HepG2 (cell line): ENCODE measurements at regions not wholly inside any gene's neighbourhood (a gene's known extent, or its start where the extent isn't known, plus 50 kb on each side); places are given as distances from the start of the nearest gene placed in this dataset.

Experiments used
- ATM ChIP-seq: fragments of 450-650 bp; IDR thresholded peaks from 2 replicates; pipeline ENCODE4 v1.7.1; 2017; ENCODE audit warnings: mild to moderate bottlenecking, borderline replicate concordance
- BORCS8-MEF2B ChIP-seq: sonication (generic); formaldehyde crosslinking; IDR thresholded peaks from 2 replicates; pipeline ENCODE4 v1.8.0; 2022; ENCODE audit warnings: mild to moderate bottlenecking, missing genetic modification reagents
- ERF ChIP-seq: IDR thresholded peaks from 2 replicates; pipeline ENCODE4 v1.6.1; 2018; ENCODE audit warnings: missing biosample characterization, missing genetic modification reagents
- ESRRA ChIP-seq: sonication (generic); formaldehyde crosslinking; IDR thresholded peaks from 2 replicates; pipeline ENCODE4 v1.5.1; 2020; ENCODE audit warnings: mild to moderate bottlenecking, low read depth, missing genetic modification reagents
- GLI4 ChIP-seq: sonication (generic); formaldehyde crosslinking; IDR thresholded peaks from 2 replicates; pipeline ENCODE4 v1.5.1; 2020; ENCODE audit warnings: missing genetic modification reagents, mild to moderate bottlenecking, moderate library complexity, borderline replicate concordance
- HMG20A ChIP-seq: IDR thresholded peaks from 2 replicates; pipeline ENCODE4 v1.6.1; 2016; ENCODE audit warnings: borderline replicate concordance
- MIER3 ChIP-seq: IDR thresholded peaks from 2 replicates; pipeline ENCODE4 v1.6.1; 2016; ENCODE audit warnings: missing compliant biosample characterization, borderline replicate concordance
- MYPOP ChIP-seq: sonication (generic); formaldehyde crosslinking; IDR thresholded peaks from 2 replicates; pipeline ENCODE4 v1.8.1; 2023; ENCODE audit warnings: mild to moderate bottlenecking, moderate library complexity, missing genetic modification reagents
- PHF20 ChIP-seq: sonication (generic); formaldehyde crosslinking; IDR thresholded peaks from 2 replicates; pipeline ENCODE4 v1.5.0; 2020; ENCODE audit warnings: mild to moderate bottlenecking, missing genetic modification reagents
- PRPF4 ChIP-seq: fragments of 200-400 bp; formaldehyde crosslinking; IDR thresholded peaks from 2 replicates; pipeline ENCODE4 v1.6.1; 2016; ENCODE audit warnings: low read length, low read depth; ENCODE audit not compliant: poor library complexity, severe bottlenecking
- RARA ChIP-seq: IDR thresholded peaks from 2 replicates; pipeline ENCODE4 v1.6.1; 2016; ENCODE audit warnings: missing genetic modification reagents, missing compliant biosample characterization
- SMYD3 ChIP-seq: sonication (generic); formaldehyde crosslinking; IDR thresholded peaks from 2 replicates; pipeline ENCODE4 v1.8.1; 2023; ENCODE audit warnings: mild to moderate bottlenecking, missing genetic modification reagents
- TGIF2 ChIP-seq: IDR thresholded peaks from 2 replicates; pipeline ENCODE4 v1.6.1; 2016; ENCODE audit warnings: control low read depth, missing compliant biosample characterization
- TOE1 ChIP-seq: sonication (generic); formaldehyde crosslinking; IDR thresholded peaks from 2 replicates; pipeline ENCODE4 v1.4.0; 2020; ENCODE audit warnings: mild to moderate bottlenecking, missing genetic modification reagents
- ZNF292 ChIP-seq: sonication (generic); formaldehyde crosslinking; IDR thresholded peaks from 2 replicates; pipeline ENCODE4 v1.8.1; 2022; ENCODE audit warnings: mild to moderate bottlenecking, low read depth, missing genetic modification reagents, borderline replicate concordance
- ZNF430 ChIP-seq: sonication (generic); formaldehyde crosslinking; IDR thresholded peaks from 2 replicates; pipeline ENCODE4 v1.9.0; 2021; ENCODE audit warnings: mild to moderate bottlenecking, missing genetic modification reagents
- ZNF709 ChIP-seq: sonication (generic); formaldehyde crosslinking; IDR thresholded peaks from 2 replicates; pipeline ENCODE4 v1.5.0; 2020; ENCODE audit warnings: mild to moderate bottlenecking, missing genetic modification reagents
- ZSCAN5A ChIP-seq: sonication (generic); formaldehyde crosslinking; IDR thresholded peaks from 2 replicates; pipeline ENCODE4 v1.8.0; 2022; ENCODE audit warnings: mild to moderate bottlenecking, missing genetic modification reagents, borderline replicate concordance
- TF ChIP-seq, protein P1 (sequence below): IDR thresholded peaks from 2 replicates; pipeline ENCODE4 v1.4.0; 2020; ENCODE audit warnings: mild to moderate bottlenecking, missing genetic modification reagents
- TF ChIP-seq, protein P2 (sequence below): sonication (generic); formaldehyde crosslinking; IDR thresholded peaks from 2 replicates; pipeline ENCODE4 v1.4.0; 2020; ENCODE audit warnings: mild to moderate bottlenecking, missing genetic modification reagents
- TF ChIP-seq, protein P3 (sequence below), 2 experiments: sonication (generic) in 1 of 2; formaldehyde crosslinking in 1 of 2; IDR thresholded peaks; 2 replicates each; pipeline versions ENCODE4 v1.4.0 to v1.6.1; 2018 to 2020; ENCODE audit warnings: missing genetic modification reagents in 2 of 2, borderline replicate concordance in 1 of 2, low read depth in 1 of 2, mild to moderate bottlenecking in 1 of 2, missing biosample characterization in 1 of 2

GRCh38 chr6:26304797-26305640 lies 60.0 kb upstream of the BTN3A2 start (continued):
- TF ChIP-seq, protein P1, sequence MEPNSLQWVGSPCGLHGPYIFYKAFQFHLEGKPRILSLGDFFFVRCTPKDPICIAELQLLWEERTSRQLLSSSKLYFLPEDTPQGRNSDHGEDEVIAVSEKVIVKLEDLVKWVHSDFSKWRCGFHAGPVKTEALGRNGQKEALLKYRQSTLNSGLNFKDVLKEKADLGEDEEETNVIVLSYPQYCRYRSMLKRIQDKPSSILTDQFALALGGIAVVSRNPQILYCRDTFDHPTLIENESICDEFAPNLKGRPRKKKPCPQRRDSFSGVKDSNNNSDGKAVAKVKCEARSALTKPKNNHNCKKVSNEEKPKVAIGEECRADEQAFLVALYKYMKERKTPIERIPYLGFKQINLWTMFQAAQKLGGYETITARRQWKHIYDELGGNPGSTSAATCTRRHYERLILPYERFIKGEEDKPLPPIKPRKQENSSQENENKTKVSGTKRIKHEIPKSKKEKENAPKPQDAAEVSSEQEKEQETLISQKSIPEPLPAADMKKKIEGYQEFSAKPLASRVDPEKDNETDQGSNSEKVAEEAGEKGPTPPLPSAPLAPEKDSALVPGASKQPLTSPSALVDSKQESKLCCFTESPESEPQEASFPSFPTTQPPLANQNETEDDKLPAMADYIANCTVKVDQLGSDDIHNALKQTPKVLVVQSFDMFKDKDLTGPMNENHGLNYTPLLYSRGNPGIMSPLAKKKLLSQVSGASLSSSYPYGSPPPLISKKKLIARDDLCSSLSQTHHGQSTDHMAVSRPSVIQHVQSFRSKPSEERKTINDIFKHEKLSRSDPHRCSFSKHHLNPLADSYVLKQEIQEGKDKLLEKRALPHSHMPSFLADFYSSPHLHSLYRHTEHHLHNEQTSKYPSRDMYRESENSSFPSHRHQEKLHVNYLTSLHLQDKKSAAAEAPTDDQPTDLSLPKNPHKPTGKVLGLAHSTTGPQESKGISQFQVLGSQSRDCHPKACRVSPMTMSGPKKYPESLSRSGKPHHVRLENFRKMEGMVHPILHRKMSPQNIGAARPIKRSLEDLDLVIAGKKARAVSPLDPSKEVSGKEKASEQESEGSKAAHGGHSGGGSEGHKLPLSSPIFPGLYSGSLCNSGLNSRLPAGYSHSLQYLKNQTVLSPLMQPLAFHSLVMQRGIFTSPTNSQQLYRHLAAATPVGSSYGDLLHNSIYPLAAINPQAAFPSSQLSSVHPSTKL (CRISPR knock-in tag): peak; percentile 84
- TF ChIP-seq MIER3 (CRISPR knock-in tag): peak; percentile 89; the same call in 1 of the 2 replicates
- TF ChIP-seq, protein P2, sequence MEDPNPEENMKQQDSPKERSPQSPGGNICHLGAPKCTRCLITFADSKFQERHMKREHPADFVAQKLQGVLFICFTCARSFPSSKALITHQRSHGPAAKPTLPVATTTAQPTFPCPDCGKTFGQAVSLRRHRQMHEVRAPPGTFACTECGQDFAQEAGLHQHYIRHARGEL (CRISPR knock-in tag): no peak
- 0 out of 2 replicates have a peak, but pooled peaks have one; percentile 40 for TF ChIP-seq TOE1 (CRISPR knock-in tag)
- no peak for TF ChIP-seq ESRRA (CRISPR knock-in tag)
- TF ChIP-seq, protein P3, sequence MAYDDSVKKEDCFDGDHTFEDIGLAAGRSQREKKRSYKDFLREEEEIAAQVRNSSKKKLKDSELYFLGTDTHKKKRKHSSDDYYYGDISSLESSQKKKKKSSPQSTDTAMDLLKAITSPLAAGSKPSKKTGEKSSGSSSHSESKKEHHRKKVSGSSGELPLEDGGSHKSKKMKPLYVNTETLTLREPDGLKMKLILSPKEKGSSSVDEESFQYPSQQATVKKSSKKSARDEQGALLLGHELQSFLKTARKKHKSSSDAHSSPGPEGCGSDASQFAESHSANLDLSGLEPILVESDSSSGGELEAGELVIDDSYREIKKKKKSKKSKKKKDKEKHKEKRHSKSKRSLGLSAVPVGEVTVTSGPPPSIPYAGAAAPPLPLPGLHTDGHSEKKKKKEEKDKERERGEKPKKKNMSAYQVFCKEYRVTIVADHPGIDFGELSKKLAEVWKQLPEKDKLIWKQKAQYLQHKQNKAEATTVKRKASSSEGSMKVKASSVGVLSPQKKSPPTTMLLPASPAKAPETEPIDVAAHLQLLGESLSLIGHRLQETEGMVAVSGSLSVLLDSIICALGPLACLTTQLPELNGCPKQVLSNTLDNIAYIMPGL (CRISPR knock-in tag; IDR thresholded peaks at IDR 0.05; ENCODE audit: borderline replicate concordance in 1 of 2, low read depth in 1 of 2): peak; percentile 94 to 98
- no peak for TF ChIP-seq BORCS8-MEF2B (CRISPR knock-in tag)
- no peak for TF ChIP-seq ZNF430 (CRISPR knock-in tag)
- peak; percentile 51; the same call in 1 of the 2 replicates for TF ChIP-seq MYPOP (CRISPR knock-in tag)
- TF ChIP-seq GLI4: no peak
- TF ChIP-seq TGIF2 (CRISPR knock-in tag): peak; percentile 32; the same call in 1 of the 2 replicates
- no peak for TF ChIP-seq PHF20 (CRISPR knock-in tag)
- peak; percentile 67; the same call in 1 of the 2 replicates for TF ChIP-seq ERF (CRISPR knock-in tag)
- peak; percentile 70; the same call in 1 of the 2 replicates for TF ChIP-seq SMYD3
- TF ChIP-seq ZNF292 (CRISPR knock-in tag): no peak
- TF ChIP-seq ZSCAN5A (CRISPR knock-in tag): peak; percentile 58; the same call in 1 of the 2 replicates
- TF ChIP-seq HMG20A: peak; percentile 27; the same call in 1 of the 2 replicates
- no peak for TF ChIP-seq ATM
- no peak for TF ChIP-seq RARA
- TF ChIP-seq ZNF709 (CRISPR knock-in tag): 0 out of 2 replicates have a peak, but pooled peaks have one; percentile 29
- peak; percentile 82 for TF ChIP-seq PRPF4
